Bronchial epithelial cell (primary cell): ENCODE measurements at regions not wholly inside any gene's neighbourhood (a gene's known extent, or its start where the extent isn't known, plus 50 kb on each side); places are given as distances from the start of the nearest gene placed in this dataset.

Source experiments
- DNase-seq: peaks from one replicate; pipeline ENCODE4 v3.0.0-alpha.2; 2010; ENCODE audit warnings: low read depth
- FAIRE-seq: peaks from 2 replicates; lab custom pipeline; 2011; peaks lifted over from hg19 to GRCh38; lab: Jason Lieb, UNC
- H3K27me3 ChIP-seq: 2 replicates; pipeline ENCODE4 v1.5.1; 2011; ENCODE audit warnings: low read length; ENCODE audit not compliant: control insufficient read depth, insufficient read depth
- H3K36me3 ChIP-seq: 2 replicates; pipeline ENCODE4 v1.5.1; 2011; ENCODE audit warnings: low read length; ENCODE audit not compliant: control insufficient read depth, insufficient read depth
- H3K4me3 ChIP-seq: 2 replicates; pipeline ENCODE4 v1.5.1; 2011; ENCODE audit warnings: mild to moderate bottlenecking, low read depth, low read length, control low read depth
- CTCF ChIP-seq: IDR thresholded peaks from 2 replicates; pipeline ENCODE4 v1.5.1; 2011; ENCODE audit warnings: mild to moderate bottlenecking, moderate library complexity, low read length, control low read depth, inconsistent platforms; ENCODE audit not compliant: insufficient read depth, severe bottlenecking

DNA sequence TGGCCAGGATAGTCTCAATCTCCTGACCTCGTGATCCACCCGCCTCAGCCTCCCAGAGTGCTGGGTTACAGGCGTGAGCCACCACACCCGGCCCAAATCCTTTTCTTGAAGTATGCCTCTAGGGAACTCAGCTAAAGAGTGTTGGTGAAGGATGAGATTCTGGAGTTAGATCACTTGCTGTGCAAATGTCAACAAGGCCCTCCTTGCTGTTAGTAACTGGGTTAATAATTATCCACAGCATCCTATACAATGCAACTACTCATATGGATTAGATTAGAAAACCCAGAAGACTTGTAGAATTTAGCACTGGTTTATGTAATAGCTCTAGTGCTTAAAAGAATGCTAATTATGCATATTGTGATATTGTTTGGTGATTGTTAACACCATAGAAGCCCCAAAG lies 310.8 kb upstream of the TFPI start:
- TF ChIP-seq CTCF = no peak
- Histone ChIP-seq H3K36me3 (no peaks in the 10 kb centered on the region), H3K4me3 (no peak overlapping the region), H3K27me3 (no peaks in the 10 kb centered on the region)
- DNase-seq = no peak
- FAIRE-seq = no peak

DNA sequence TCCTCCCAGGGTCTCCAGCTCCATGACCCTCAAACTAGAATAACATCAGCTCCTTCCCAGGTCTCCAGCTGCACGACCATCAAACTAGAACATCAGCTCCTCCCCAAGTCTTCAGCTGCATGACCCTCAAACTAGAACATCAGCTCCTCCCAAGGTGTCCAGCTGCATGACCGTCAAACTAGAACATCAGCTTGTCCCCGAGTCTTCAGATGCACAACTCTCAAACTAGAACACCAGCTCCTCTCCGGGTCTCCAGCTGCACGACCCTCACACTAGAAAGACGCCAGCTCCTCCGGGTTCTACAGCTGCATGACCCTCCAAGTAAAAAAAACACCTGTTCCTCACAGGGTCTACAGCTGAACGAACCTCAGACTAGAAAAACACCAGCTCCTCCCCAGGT lies 312.9 kb upstream of the TFPI start:
- Histone ChIP-seq H3K4me3 (no peak overlapping the region), H3K36me3 (no peaks in the 10 kb centered on the region), H3K27me3 (no peaks in the 10 kb centered on the region)
- TF ChIP-seq CTCF = no peak
- no peak for FAIRE-seq
- DNase-seq = no peak

GRCh38 chr2:187869195-187869594 lies 315.0 kb upstream of the TFPI start:
- no peaks in the 10 kb centered on the region for H3K36me3 ChIP-seq
- TF ChIP-seq CTCF = no peak
- no peaks in the 10 kb centered on the region for H3K27me3 ChIP-seq
- FAIRE-seq = no peak
- no peak overlapping the region for H3K4me3 ChIP-seq
- no peak for DNase-seq

DNA sequence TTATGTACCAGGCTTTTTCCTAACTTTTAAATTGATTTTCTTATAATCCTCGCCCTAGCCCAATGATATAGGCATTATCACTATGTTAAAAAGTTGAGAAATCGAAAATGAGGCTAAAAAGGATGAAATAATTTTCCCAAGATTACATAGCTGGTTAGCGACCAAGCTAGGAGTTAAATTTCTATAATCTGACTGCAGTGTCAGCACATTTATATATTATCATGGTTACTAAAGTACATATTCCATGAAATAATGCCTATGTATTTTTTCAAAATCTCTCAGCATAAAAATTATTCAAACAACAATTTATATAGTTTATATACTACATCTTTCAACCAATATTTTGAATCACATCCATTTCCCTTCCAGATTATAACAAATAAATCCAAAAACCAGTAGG lies 317.3 kb upstream of the TFPI start:
- DNase-seq = no peak
- TF ChIP-seq CTCF = no peak
- H3K36me3 ChIP-seq = no peaks in the 10 kb centered on the region
- no peak for FAIRE-seq
- no peak overlapping the region for H3K4me3 ChIP-seq
- H3K27me3 ChIP-seq = no peaks in the 10 kb centered on the region

- Histone ChIP-seq H3K4me3 (no peak overlapping the region), H3K27me3 (no peaks in the 10 kb centered on the region), H3K36me3 (no peaks in the 10 kb centered on the region)
- TF ChIP-seq CTCF = no peak
- DNase-seq (no peak), FAIRE-seq (no peak)
Measured at GRCh38 chr2:187873132-187873531, 318.9 kb upstream of the TFPI start.

DNA sequence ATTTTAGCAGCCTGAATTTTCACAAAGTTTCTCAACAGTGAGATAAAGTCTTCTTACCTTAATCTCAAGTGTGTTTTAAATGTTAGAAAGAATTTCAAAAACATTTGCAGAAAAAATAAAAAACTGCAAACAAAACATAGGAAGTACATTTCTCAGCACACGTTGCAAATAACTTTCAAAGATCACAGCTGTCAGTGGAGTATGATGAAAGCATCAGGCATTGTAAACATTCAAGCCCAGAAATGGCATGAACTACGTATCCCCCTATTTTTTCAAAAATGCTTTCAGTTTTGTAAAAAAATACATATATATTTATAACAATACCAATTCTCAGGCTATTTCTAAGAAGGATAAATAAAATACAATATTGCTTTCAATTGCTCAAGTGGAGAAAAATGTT lies 320.6 kb upstream of the TFPI start:
- H3K4me3 ChIP-seq = no peak overlapping the region
- no peak for DNase-seq
- H3K27me3 ChIP-seq = no peaks in the 10 kb centered on the region
- no peak for FAIRE-seq
- no peaks in the 10 kb centered on the region for H3K36me3 ChIP-seq
- TF ChIP-seq CTCF = no peak
